Liver (tissue), 3 donors: ENCODE measurements at regions not wholly inside any gene's neighbourhood (a gene's known extent, or its start where the extent isn't known, plus 50 kb on each side); places are given as distances from the start of the nearest gene placed in this dataset.

Experiments
- CTCF ChIP-seq: fragments of 150-350 bp; IDR thresholded peaks from 2 replicates; pipeline ENCODE4 v1.5.1; 2017; ENCODE audit warnings: improper control_type of control experiment, low read depth, low read length; ENCODE audit not compliant: missing input control
- FOXA1 ChIP-seq: IDR thresholded peaks from 2 replicates; pipeline ENCODE4 v1.6.1; 2016; ENCODE audit warnings: antibody characterized with exemption
- RAD21 ChIP-seq, 2 donors: IDR thresholded peaks; 2 replicates each; pipeline ENCODE4 v1.6.1; 2016; ENCODE audit warnings: antibody characterized with exemption in 2 of 2, mild to moderate bottlenecking in 2 of 2
- SP1 ChIP-seq: IDR thresholded peaks from 2 replicates; pipeline ENCODE4 v1.6.1; 2018; ENCODE audit warnings: antibody characterized with exemption, mild to moderate bottlenecking
- YY1 ChIP-seq: IDR thresholded peaks from 2 replicates; pipeline ENCODE4 v1.6.1; 2016; ENCODE audit warnings: antibody characterized with exemption, mild to moderate bottlenecking
- TF ChIP-seq, protein P1 (sequence below): IDR thresholded peaks from 2 replicates; pipeline ENCODE4 v1.6.1; 2016; ENCODE audit warnings: antibody characterized with exemption, mild to moderate bottlenecking
- TF ChIP-seq, protein P2 (sequence below): IDR thresholded peaks from 2 replicates; pipeline ENCODE4 v1.6.1; 2016; ENCODE audit warnings: antibody characterized with exemption
- donor health status: healthy.
- donor health status: healthy.

DNA sequence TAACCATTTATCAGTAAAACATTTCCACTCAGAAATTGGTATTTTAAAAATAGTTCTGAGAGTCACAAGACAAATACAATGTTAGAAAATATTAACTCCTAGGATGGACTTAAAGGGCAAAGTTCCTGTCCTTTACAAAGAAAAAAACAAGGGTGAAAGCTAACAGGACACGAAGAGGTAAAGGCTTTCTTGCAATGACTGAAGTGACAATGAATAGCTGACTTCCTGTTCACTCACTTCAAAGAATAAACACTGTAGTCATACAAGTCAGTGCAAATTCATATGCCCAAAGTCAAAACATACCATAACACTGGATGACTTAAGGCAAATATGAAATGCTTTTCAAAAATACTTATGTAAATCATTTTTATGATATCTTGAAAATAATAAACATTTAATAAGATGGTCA, 1389.8 kb upstream of the ALCAM start:
- TF ChIP-seq CTCF (no peak), RAD21 (IDR thresholded peaks at IDR 0.05) (peak in 1 of 2 donors; percentile 37), SP1 (peak; percentile 94), FOXA1 (no peak), YY1 (peak; percentile 34)
- TF ChIP-seq, protein P1, sequence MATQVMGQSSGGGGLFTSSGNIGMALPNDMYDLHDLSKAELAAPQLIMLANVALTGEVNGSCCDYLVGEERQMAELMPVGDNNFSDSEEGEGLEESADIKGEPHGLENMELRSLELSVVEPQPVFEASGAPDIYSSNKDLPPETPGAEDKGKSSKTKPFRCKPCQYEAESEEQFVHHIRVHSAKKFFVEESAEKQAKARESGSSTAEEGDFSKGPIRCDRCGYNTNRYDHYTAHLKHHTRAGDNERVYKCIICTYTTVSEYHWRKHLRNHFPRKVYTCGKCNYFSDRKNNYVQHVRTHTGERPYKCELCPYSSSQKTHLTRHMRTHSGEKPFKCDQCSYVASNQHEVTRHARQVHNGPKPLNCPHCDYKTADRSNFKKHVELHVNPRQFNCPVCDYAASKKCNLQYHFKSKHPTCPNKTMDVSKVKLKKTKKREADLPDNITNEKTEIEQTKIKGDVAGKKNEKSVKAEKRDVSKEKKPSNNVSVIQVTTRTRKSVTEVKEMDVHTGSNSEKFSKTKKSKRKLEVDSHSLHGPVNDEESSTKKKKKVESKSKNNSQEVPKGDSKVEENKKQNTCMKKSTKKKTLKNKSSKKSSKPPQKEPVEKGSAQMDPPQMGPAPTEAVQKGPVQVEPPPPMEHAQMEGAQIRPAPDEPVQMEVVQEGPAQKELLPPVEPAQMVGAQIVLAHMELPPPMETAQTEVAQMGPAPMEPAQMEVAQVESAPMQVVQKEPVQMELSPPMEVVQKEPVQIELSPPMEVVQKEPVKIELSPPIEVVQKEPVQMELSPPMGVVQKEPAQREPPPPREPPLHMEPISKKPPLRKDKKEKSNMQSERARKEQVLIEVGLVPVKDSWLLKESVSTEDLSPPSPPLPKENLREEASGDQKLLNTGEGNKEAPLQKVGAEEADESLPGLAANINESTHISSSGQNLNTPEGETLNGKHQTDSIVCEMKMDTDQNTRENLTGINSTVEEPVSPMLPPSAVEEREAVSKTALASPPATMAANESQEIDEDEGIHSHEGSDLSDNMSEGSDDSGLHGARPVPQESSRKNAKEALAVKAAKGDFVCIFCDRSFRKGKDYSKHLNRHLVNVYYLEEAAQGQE, result no peak
- TF ChIP-seq, protein P2, sequence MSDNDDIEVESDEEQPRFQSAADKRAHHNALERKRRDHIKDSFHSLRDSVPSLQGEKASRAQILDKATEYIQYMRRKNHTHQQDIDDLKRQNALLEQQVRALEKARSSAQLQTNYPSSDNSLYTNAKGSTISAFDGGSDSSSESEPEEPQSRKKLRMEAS, result peak; percentile 35
